CD4-positive, alpha-beta T cell treated with Interleukin-1 beta for 1 hour (primary cell): ENCODE measurements at regions not wholly inside any gene's neighbourhood (a gene's known extent, or its start where the extent isn't known, plus 50 kb on each side); places are given as distances from the start of the nearest gene placed in this dataset.
"Not testable (repeated sequence)": the region's sequence is repeated elsewhere in the genome, so short reads cannot be mapped to it uniquely, and the experiment has no call there.

Experiments
- DNase-seq, 2 donors: peaks; one replicate each; pipeline ENCODE4 v3.0.0-alpha.2; 2020 to 2022

- DNase-seq = no peak
These were observed 97.0 kb upstream of the VLDLR start for GRCh38 chr9:2524601-2525000.

- no peak for DNase-seq
These were observed 96.4 kb upstream of the VLDLR start for GRCh38 chr9:2525147-2525546.

GRCh38 chr9:2526071-2526828 lies 95.3 kb upstream of the VLDLR start:
- DNase-seq = no peak

- no peak for DNase-seq
These were observed 90.1 kb upstream of the VLDLR start for GRCh38 chr9:2531481-2531880.

- DNase-seq = no peak
These were observed 85.1 kb upstream of the VLDLR start for GRCh38 chr9:2536511-2536910.

GRCh38 chr9:2545881-2546490 lies 75.6 kb upstream of the VLDLR start:
- no peak for DNase-seq

GRCh38 chr9:2555899-2556600 lies 65.5 kb upstream of the VLDLR start:
- DNase-seq = not testable (repeated sequence)

GRCh38 chr9:2557693-2558092 lies 63.9 kb upstream of the VLDLR start:
- no peak for DNase-seq

GRCh38 chr9:2559192-2560152 lies 62.1 kb upstream of the VLDLR start:
- no peak for DNase-seq

- no peak for DNase-seq
These were observed 61.4 kb upstream of the VLDLR start for GRCh38 chr9:2560180-2560579.

- DNase-seq = no peak
These were observed 55.8 kb upstream of the VLDLR start for GRCh38 chr9:2565676-2566340.

GRCh38 chr9:2567922-2568321 lies 53.7 kb upstream of the VLDLR start:
- no peak for DNase-seq

GRCh38 chr9:2568689-2569088 lies 52.9 kb upstream of the VLDLR start:
- DNase-seq = no peak

GRCh38 chr9:2570615-2571479 lies 50.7 kb upstream of the VLDLR start:
- DNase-seq = peak; percentile 20 to 45
